SK-N-SH (cell line): ENCODE measurements at regions not wholly inside any gene's neighbourhood (a gene's known extent, or its start where the extent isn't known, plus 50 kb on each side); places are given as distances from the start of the nearest gene placed in this dataset.
A peak's percentile ranks its signal among the peaks of the same experiment; 100 is the strongest.

Experiments used
- CTCF ChIA-PET: fragments of 300-600, 350-600 bp; formaldehyde crosslinking; extraction: SDS; loops from one replicate; lab custom pipeline; 2021; lab: Yijun Ruan, JAX
- POLR2A ChIA-PET: fragments of 350-600 bp; sonication (Branson Sonifier 250); formaldehyde crosslinking; extraction: SDS; loops from one replicate; lab custom pipeline; 2020; ENCODE audit warnings: antibody characterized with exemption, inconsistent platforms; lab: Yijun Ruan, JAX
- DNase-seq: peaks from one replicate; pipeline ENCODE4 v3.0.0; 2012
- H2AFZ ChIP-seq: fragments of 200-600 bp; sonication (generic); 2 replicates; pipeline ENCODE4 v1.8.1; 2016; ENCODE audit warnings: antibody characterized with exemption, mild to moderate bottlenecking, low read depth
- H3F3A ChIP-seq: fragments of 200-600 bp; sonication (generic); replicated peaks from 2 replicates; pipeline ENCODE3; 2016; ENCODE audit warnings: antibody characterized with exemption, mild to moderate bottlenecking; ENCODE audit not compliant: insufficient read depth
- H3K27ac ChIP-seq, 2 experiments: fragments of 200-500 bp in 1 of 2; fragments of 200-600 bp in 1 of 2; sonication (Bioruptor generic) in 1 of 2; sonication (generic), shearing (Covaris generic) in 1 of 2; 2 replicates each; pipeline versions ENCODE4 v1.5.1 to v1.6.1; 2014 to 2016; ENCODE audit warnings: low read depth in 2 of 2, inconsistent platforms in 1 of 2, low read length in 1 of 2, mild to moderate bottlenecking in 1 of 2, mixed read lengths in 1 of 2
- H3K27me3 ChIP-seq: fragments of 200-600 bp; sonication (generic), shearing (Covaris generic); 2 replicates; pipeline ENCODE4 v1.6.1; 2016; ENCODE audit warnings: mixed run types; ENCODE audit not compliant: insufficient read depth
- H3K36me3 ChIP-seq, 2 experiments: fragments of 200-500 bp in 1 of 2; fragments of 200-600 bp in 1 of 2; sonication (Bioruptor generic) in 1 of 2; sonication (generic) in 1 of 2; replicated peaks in 1 of 2; 2 replicates each; pipeline versions ENCODE3 to v1.5.1; 2014 to 2016; ENCODE audit warnings: low read length in 1 of 2, mild to moderate bottlenecking in 1 of 2; ENCODE audit not compliant: insufficient read depth in 2 of 2, control insufficient read depth in 1 of 2
- H3K4me1 ChIP-seq, 2 experiments: fragments of 200-500 bp in 1 of 2; fragments of 200-600 bp in 1 of 2; sonication (Bioruptor generic) in 1 of 2; sonication (generic), shearing (Covaris generic) in 1 of 2; 2 replicates each; pipeline versions ENCODE4 v1.5.1 to v1.6.1; 2014 to 2016; ENCODE audit warnings: low read depth in 1 of 2, low read length in 1 of 2, mixed run types in 1 of 2; ENCODE audit not compliant: insufficient read depth in 2 of 2, control insufficient read depth in 1 of 2
- H3K4me2 ChIP-seq: fragments of 200-600 bp; sonication (generic), shearing (Covaris generic); 2 replicates; pipeline ENCODE4 v1.6.1; 2017; ENCODE audit warnings: mixed run types
- H3K4me3 ChIP-seq, 2 experiments: fragments of 200-500 bp in 1 of 2; fragments of 200-600 bp in 1 of 2; sonication (Bioruptor generic) in 1 of 2; sonication (generic), shearing (Covaris generic) in 1 of 2; 2 replicates each; pipeline versions ENCODE4 v1.5.1 to v1.8.1; 2014 to 2016; ENCODE audit warnings: low read depth in 2 of 2, inconsistent platforms in 1 of 2, low read length in 1 of 2, mild to moderate bottlenecking in 1 of 2, mixed read lengths in 1 of 2, moderate library complexity in 1 of 2
- H3K79me2 ChIP-seq: fragments of 200-600 bp; sonication (generic); 2 replicates; pipeline ENCODE4 v1.8.1; 2017; ENCODE audit warnings: mild to moderate bottlenecking; ENCODE audit not compliant: insufficient read depth
- H3K9ac ChIP-seq: fragments of 200-600 bp; sonication (generic); 2 replicates; pipeline ENCODE4 v1.6.1; 2017; ENCODE audit warnings: mixed run types
- H3K9me2 ChIP-seq: fragments of 200-600 bp; sonication (generic); 2 replicates; pipeline ENCODE4 v1.6.1; 2017; ENCODE audit warnings: mixed run types
- H3K9me3 ChIP-seq: fragments of 200-600 bp; sonication (generic); 2 replicates; pipeline ENCODE4 v1.6.1; 2017; ENCODE audit warnings: mixed run types, mild to moderate bottlenecking, moderate library complexity
- H4K20me1 ChIP-seq: fragments of 200-600 bp; sonication (generic); 2 replicates; pipeline ENCODE4 v1.6.1; 2017; ENCODE audit warnings: mild to moderate bottlenecking, mixed run types; ENCODE audit not compliant: insufficient read depth
- CHD2 ChIP-seq: fragments of 150-350 bp; IDR thresholded peaks from 2 replicates; pipeline ENCODE4 v1.6.1; 2018; ENCODE audit warnings: low read length; ENCODE audit not compliant: partially characterized antibody
- EP300 ChIP-seq, 2 experiments: IDR thresholded peaks; 2 replicates each; pipeline versions ENCODE4 v1.4.0 to v1.6.1; 2012; ENCODE audit warnings: borderline replicate concordance in 1 of 2, low read depth in 1 of 2, low read length in 1 of 2
- FOXJ3 ChIP-seq: sonication (generic); formaldehyde crosslinking; IDR thresholded peaks from 2 replicates; pipeline ENCODE4 v1.5.1; 2020; ENCODE audit warnings: mild to moderate bottlenecking, missing genetic modification reagents
- FOXM1 ChIP-seq: IDR thresholded peaks from 2 replicates; pipeline ENCODE4 v1.4.0; 2012; ENCODE audit warnings: low read depth, mild to moderate bottlenecking
- GATA2 ChIP-seq: sonication (generic); formaldehyde crosslinking; IDR thresholded peaks from 2 replicates; pipeline ENCODE4 v1.5.0; 2020; ENCODE audit warnings: mild to moderate bottlenecking, missing genetic modification reagents
- JUND ChIP-seq: IDR thresholded peaks from 2 replicates; pipeline ENCODE4 v1.4.0; 2012
- MXI1 ChIP-seq: IDR thresholded peaks from 2 replicates; pipeline ENCODE4 v1.6.1; 2012; ENCODE audit warnings: mild to moderate bottlenecking, low read depth, low read length, improper control_type of control experiment
- RCOR1 ChIP-seq: fragments of 150-350 bp; IDR thresholded peaks from 2 replicates; pipeline ENCODE4 v1.6.1; 2017; ENCODE audit warnings: antibody characterized with exemption, low read length
- RXRA ChIP-seq: IDR thresholded peaks from 2 replicates; pipeline ENCODE4 v1.4.0; 2012; ENCODE audit warnings: low read depth, mild to moderate bottlenecking, borderline replicate concordance
- WGBS: methylation state at CpG from one replicate; pipeline ENCODE4 v1.1.6; 2017; ENCODE audit warnings: low lambda C conversion rate; 5-methylcytosine and 5-hydroxymethylcytosine counted together
- TF ChIP-seq, protein P1 (sequence below): fragments of 150-350 bp; IDR thresholded peaks from 2 replicates; pipeline ENCODE4 v1.6.1; 2017; ENCODE audit warnings: antibody characterized with exemption, low read length, low read depth, borderline replicate concordance
- TF ChIP-seq, protein P2 (sequence below): fragments of 200-600 bp; sonication (generic); IDR thresholded peaks from 2 replicates; pipeline ENCODE4 v1.6.1; 2017; ENCODE audit warnings: antibody characterized with exemption, mild to moderate bottlenecking, moderate library complexity
- TF ChIP-seq, protein P3 (sequence below): IDR thresholded peaks from 2 replicates; pipeline ENCODE4 v1.6.1; 2012; ENCODE audit warnings: mild to moderate bottlenecking, low read depth, low read length, moderate library complexity
- TF ChIP-seq, protein P4 (sequence below): IDR thresholded peaks from 2 replicates; pipeline ENCODE4 v1.4.0; 2012; ENCODE audit warnings: low read depth, borderline replicate concordance

DNA sequence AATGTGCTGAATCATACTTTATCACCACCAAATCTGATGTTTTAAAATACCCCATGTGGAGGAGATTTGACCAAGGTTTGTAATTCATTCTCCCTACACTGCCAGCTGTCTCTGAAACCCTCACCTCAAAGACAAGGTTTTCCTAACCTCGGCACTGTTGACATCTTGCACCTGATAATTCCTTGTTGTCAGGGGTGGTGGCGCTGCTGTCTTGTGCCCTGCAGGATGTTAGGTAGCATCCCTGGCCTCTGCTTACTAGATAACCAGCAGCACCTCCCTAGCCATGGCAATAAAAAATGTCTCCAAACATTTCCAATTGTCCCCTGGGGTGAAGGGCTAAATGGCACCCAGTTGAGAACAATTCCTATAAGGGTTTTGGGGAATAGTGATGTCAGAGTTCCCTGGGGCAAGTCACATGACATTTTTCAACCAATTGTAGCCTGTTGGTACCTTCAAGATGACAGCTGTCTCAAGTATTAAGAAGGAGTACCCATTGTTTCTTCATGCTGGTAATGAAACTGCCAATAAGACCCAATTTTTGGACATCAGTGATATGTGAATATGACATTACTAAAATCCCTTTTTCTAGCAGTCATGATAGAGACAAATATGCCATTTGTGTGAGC, 160.6 kb upstream of the PLCXD3 start:
- Histone ChIP-seq H3K4me3 (no peak overlapping the region), H3K9ac (no peak overlapping the region), H2AFZ (no peak overlapping the region), H3K27me3 (no peaks in the 10 kb centered on the region), H3K9me3 (no peaks in the 10 kb centered on the region), H3K27ac (no peak overlapping the region), H3F3A (no peaks in the 10 kb centered on the region), H3K4me1 (peaks cover 0 to 16% of the 10 kb centered on the region in 2 experiments; a peak in 2 of 4 replicates), H3K4me2 (no peak overlapping the region), H4K20me1 (no peaks in the 10 kb centered on the region), H3K79me2 (no peaks in the 10 kb centered on the region), H3K36me3 (no peaks in the 10 kb centered on the region), H3K9me2 (no peaks in the 10 kb centered on the region)
- TF ChIP-seq, protein P1, sequence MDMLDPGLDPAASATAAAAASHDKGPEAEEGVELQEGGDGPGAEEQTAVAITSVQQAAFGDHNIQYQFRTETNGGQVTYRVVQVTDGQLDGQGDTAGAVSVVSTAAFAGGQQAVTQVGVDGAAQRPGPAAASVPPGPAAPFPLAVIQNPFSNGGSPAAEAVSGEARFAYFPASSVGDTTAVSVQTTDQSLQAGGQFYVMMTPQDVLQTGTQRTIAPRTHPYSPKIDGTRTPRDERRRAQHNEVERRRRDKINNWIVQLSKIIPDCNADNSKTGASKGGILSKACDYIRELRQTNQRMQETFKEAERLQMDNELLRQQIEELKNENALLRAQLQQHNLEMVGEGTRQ = no peak
- TF ChIP-seq GATA2 (CRISPR knock-in tag) (no peak), JUND (no peak), FOXJ3 (CRISPR knock-in tag) (no peak), CHD2 (no peak), MXI1 (no peak), RCOR1 (no peak), EP300 (IDR thresholded peaks at IDR 0.05; ENCODE audit: borderline replicate concordance in 1 of 2, low read depth in 1 of 2, low read length in 1 of 2) (no peak)
- TF ChIP-seq, protein P2, sequence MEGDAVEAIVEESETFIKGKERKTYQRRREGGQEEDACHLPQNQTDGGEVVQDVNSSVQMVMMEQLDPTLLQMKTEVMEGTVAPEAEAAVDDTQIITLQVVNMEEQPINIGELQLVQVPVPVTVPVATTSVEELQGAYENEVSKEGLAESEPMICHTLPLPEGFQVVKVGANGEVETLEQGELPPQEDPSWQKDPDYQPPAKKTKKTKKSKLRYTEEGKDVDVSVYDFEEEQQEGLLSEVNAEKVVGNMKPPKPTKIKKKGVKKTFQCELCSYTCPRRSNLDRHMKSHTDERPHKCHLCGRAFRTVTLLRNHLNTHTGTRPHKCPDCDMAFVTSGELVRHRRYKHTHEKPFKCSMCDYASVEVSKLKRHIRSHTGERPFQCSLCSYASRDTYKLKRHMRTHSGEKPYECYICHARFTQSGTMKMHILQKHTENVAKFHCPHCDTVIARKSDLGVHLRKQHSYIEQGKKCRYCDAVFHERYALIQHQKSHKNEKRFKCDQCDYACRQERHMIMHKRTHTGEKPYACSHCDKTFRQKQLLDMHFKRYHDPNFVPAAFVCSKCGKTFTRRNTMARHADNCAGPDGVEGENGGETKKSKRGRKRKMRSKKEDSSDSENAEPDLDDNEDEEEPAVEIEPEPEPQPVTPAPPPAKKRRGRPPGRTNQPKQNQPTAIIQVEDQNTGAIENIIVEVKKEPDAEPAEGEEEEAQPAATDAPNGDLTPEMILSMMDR = no peak
- CTCF ChIA-PET = interaction anchor here (1.0 to 1.4 kb wide), 3 partner anchors 34 to 173 kb away, joined by 3 to 5 read pairs (median 4); no protein-coding TSS in a partner anchor
- POLR2A ChIA-PET = no interaction called here
- no peak for DNase-seq
- 51% methylated on average over 2 of the region's 2 CpGs for WGBS

DNA sequence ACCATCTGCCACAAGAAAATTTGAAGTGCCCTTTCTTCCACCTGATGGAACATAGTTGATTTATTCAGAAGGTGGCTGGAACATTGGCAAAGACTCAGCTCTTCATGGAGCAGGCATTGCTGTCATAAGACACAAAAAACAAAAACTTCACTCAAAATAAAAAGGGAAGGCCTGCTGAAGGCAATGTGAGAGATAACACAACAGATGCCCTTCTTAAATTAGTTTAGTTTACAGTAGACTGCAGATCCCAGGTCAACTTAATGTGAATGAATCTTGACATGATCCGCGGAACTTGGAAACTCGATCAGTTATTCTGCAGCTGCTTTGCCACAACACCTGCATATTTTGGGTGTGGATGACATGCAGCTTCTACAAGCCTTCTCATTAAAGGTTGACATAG, 159.8 kb upstream of the PLCXD3 start:
- POLR2A ChIA-PET = no interaction called here
- no peaks in the 10 kb centered on the region for H3K27me3 ChIP-seq
- H2AFZ ChIP-seq = no peak overlapping the region
- no peak for DNase-seq
- H3K4me2 ChIP-seq = no peak overlapping the region
- H3K9ac ChIP-seq = no peak overlapping the region
- H3F3A ChIP-seq = no peaks in the 10 kb centered on the region
- H3K4me3 ChIP-seq = no peak overlapping the region
- CTCF ChIA-PET = interaction anchor here (0.6 to 1.4 kb wide), 5 partner anchors 13 to 1676 kb away, joined by 3 to 5 read pairs (median 3); no protein-coding TSS in a partner anchor
- no peaks in the 10 kb centered on the region for H3K36me3 ChIP-seq
- H3K27ac ChIP-seq = no peak overlapping the region
- no peaks in the 10 kb centered on the region for H3K79me2 ChIP-seq
- no peaks in the 10 kb centered on the region for H3K9me3 ChIP-seq
- 94% methylated on average over 3 of the region's 3 CpGs for WGBS
- H3K4me1 ChIP-seq = peaks cover 0 to 16% of the 10 kb centered on the region in 2 experiments; a peak in 2 of 4 replicates
- H3K9me2 ChIP-seq = no peaks in the 10 kb centered on the region
- TF ChIP-seq FOXM1 (no peak), RXRA (no peak), GATA2 (CRISPR knock-in tag) (peak; percentile 56), EP300 (IDR thresholded peaks at IDR 0.05; ENCODE audit: borderline replicate concordance in 1 of 2, low read depth in 1 of 2, low read length in 1 of 2) (peak in 1 of 2 experiments; percentile 38; a peak in 1 of 4 replicates)
- TF ChIP-seq, protein P3, sequence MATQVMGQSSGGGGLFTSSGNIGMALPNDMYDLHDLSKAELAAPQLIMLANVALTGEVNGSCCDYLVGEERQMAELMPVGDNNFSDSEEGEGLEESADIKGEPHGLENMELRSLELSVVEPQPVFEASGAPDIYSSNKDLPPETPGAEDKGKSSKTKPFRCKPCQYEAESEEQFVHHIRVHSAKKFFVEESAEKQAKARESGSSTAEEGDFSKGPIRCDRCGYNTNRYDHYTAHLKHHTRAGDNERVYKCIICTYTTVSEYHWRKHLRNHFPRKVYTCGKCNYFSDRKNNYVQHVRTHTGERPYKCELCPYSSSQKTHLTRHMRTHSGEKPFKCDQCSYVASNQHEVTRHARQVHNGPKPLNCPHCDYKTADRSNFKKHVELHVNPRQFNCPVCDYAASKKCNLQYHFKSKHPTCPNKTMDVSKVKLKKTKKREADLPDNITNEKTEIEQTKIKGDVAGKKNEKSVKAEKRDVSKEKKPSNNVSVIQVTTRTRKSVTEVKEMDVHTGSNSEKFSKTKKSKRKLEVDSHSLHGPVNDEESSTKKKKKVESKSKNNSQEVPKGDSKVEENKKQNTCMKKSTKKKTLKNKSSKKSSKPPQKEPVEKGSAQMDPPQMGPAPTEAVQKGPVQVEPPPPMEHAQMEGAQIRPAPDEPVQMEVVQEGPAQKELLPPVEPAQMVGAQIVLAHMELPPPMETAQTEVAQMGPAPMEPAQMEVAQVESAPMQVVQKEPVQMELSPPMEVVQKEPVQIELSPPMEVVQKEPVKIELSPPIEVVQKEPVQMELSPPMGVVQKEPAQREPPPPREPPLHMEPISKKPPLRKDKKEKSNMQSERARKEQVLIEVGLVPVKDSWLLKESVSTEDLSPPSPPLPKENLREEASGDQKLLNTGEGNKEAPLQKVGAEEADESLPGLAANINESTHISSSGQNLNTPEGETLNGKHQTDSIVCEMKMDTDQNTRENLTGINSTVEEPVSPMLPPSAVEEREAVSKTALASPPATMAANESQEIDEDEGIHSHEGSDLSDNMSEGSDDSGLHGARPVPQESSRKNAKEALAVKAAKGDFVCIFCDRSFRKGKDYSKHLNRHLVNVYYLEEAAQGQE = no peak
- TF ChIP-seq, protein P4, sequence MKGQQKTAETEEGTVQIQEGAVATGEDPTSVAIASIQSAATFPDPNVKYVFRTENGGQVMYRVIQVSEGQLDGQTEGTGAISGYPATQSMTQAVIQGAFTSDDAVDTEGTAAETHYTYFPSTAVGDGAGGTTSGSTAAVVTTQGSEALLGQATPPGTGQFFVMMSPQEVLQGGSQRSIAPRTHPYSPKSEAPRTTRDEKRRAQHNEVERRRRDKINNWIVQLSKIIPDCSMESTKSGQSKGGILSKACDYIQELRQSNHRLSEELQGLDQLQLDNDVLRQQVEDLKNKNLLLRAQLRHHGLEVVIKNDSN = no peak
- H4K20me1 ChIP-seq = no peaks in the 10 kb centered on the region
